ENCODE measurements at regions not wholly inside any gene's neighbourhood (a gene's known extent, or its start where the extent isn't known, plus 50 kb on each side); places are given as distances from the start of the nearest gene placed in this dataset.

DNA sequence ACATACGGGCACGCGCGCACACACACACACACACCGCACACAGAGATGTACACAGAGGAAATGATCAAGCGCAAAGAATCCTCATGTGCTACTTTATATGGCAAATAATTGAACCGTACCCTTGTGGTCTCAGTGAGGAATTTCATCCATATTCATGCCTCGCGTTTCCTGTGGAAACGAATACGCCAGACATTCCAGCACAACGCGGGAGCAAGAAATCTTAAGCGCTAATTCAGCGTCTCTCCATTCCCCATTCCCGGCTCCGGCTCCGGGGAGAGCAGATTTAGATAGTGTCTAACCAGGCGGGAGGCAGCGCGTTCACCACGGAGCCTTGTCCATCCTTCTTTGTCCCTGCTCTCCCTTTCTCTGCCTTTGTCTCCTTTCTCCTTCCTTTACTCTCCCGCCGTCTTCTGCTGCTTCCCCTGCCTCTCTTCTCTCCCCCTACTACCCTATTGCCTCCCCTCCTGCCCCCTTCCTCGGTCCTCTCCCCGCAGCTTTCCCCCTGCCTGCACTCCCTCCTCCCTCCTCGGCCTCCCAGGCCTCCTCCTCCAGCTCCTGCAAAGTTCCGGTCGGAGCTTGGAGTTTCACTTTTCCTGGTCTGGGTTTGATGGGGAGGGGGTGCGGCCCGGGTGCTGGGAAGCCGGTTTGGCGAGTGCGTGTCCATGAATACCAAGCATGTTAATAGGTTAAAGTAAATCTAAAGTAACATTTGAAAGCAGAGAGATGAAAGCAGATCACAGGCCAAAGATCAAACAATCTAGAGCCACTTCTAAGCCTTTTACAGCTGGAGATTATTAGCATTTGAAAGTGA is 579.3 kb downstream of the BUD13 start:
- Histone ChIP-seq H3K9ac (ENCODE audit: low read length) (no peak overlapping the region), H3K4me3 (ENCODE audit: low read length) (no peak overlapping the region), H3K79me2 (ENCODE audit: low read length) (no peaks in the 10 kb centered on the region), H4K20me1 (ENCODE audit: insufficient read depth, low read length) (no peaks in the 10 kb centered on the region), H3K9me3 (ENCODE audit: insufficient read depth, low read length) (no peaks in the 10 kb centered on the region), H3K27me3 (ENCODE audit: low read depth, low read length) (peaks cover 7% of the 10 kb centered on the region; the same call in 1 of the 2 replicates), H3K36me3 (replicated peaks; ENCODE audit: low read depth, low read length) (no peaks in the 10 kb centered on the region), H2AFZ (ENCODE audit: low read depth, low read length) (no peak overlapping the region), H3K27ac (ENCODE audit: low read length) (no peak overlapping the region), H3K4me2 (ENCODE audit: low read length) (no peak overlapping the region), H3K4me1 (ENCODE audit: low read length) (no peaks in the 10 kb centered on the region)
- TF ChIP-seq, protein P1, sequence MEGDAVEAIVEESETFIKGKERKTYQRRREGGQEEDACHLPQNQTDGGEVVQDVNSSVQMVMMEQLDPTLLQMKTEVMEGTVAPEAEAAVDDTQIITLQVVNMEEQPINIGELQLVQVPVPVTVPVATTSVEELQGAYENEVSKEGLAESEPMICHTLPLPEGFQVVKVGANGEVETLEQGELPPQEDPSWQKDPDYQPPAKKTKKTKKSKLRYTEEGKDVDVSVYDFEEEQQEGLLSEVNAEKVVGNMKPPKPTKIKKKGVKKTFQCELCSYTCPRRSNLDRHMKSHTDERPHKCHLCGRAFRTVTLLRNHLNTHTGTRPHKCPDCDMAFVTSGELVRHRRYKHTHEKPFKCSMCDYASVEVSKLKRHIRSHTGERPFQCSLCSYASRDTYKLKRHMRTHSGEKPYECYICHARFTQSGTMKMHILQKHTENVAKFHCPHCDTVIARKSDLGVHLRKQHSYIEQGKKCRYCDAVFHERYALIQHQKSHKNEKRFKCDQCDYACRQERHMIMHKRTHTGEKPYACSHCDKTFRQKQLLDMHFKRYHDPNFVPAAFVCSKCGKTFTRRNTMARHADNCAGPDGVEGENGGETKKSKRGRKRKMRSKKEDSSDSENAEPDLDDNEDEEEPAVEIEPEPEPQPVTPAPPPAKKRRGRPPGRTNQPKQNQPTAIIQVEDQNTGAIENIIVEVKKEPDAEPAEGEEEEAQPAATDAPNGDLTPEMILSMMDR (IDR thresholded peaks at IDR 0.05; ENCODE audit: low read depth, low read length) = no peak
- TF ChIP-seq EZH2phosphoT487 (IDR thresholded peaks at IDR 0.05; ENCODE audit: low read depth) = no peak

DNA sequence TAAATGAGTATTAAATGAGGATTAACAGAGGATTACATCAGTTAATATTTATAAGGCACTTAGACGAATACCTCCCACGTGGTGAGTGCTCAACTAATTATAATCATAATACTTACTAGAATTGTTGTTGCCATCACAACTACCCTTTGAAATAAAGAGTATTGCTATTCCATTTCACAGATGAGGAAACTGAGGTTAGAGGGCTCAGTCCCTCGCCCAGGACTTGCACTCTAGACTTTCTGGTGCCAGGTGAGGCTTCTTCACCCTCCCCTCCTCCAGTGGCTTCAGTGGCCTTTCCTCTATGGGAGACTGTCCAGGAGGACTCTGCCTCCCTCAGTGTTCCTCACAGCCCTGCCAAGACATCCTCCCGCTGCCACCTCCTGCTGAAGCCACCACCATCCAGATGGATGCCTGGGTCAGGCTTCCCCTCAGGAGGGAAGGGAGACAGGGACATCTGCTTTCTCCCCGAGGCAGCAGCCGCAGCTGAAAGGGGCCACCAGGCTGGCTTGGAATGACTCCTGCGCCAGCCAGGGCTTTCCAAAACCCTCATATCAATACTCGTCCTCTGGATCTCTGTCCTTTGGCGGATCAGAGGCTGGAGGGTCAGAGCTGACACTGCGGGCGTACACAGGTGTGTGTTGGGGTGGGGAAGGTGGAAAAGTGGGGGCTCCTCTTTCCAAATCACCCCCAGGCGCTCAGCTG is 580.1 kb downstream of the BUD13 start:
- no peak overlapping the region for H3K4me2 ChIP-seq (ENCODE audit: low read length)
- no peak overlapping the region for H3K27ac ChIP-seq (ENCODE audit: low read length)
- no peaks in the 10 kb centered on the region for H3K36me3 ChIP-seq (replicated peaks; ENCODE audit: low read depth, low read length)
- no peak overlapping the region for H2AFZ ChIP-seq (ENCODE audit: low read depth, low read length)
- no peak overlapping the region for H3K4me3 ChIP-seq (ENCODE audit: low read length)
- TF ChIP-seq EZH2phosphoT487 (IDR thresholded peaks at IDR 0.05; ENCODE audit: low read depth) = no peak
- TF ChIP-seq, protein P1 (IDR thresholded peaks at IDR 0.05; ENCODE audit: low read depth, low read length) = no peak
- H3K27me3 ChIP-seq (ENCODE audit: low read depth, low read length) = peaks cover 14% of the 10 kb centered on the region; the same call in 1 of the 2 replicates
- H3K79me2 ChIP-seq (ENCODE audit: low read length) = no peaks in the 10 kb centered on the region
- H3K9me3 ChIP-seq (ENCODE audit: insufficient read depth, low read length) = no peaks in the 10 kb centered on the region
- no peaks in the 10 kb centered on the region for H4K20me1 ChIP-seq (ENCODE audit: insufficient read depth, low read length)
- H3K9ac ChIP-seq (ENCODE audit: low read length) = no peak overlapping the region
- no peaks in the 10 kb centered on the region for H3K4me1 ChIP-seq (ENCODE audit: low read length)

DNA sequence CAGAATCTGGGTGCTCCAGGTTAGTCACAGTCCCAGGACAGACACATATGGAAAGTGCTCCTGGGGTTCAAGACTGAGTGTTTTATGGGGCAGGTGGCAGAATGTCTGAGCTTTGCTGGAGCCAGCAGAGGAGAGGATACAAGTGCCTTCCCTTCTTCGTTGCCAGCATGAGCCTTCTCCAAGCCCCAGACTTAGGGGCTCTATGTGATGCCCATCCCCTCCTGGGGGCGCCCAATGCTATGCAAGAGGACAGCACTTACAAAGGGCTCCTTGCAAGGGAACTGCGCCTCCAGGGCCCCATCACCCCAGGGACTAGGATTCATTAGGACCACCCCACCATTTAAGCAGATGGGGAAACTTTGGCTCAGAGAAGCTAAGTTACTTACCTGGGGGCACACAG is 581.9 kb downstream of the BUD13 start:
- no peaks in the 10 kb centered on the region for H3K36me3 ChIP-seq (replicated peaks; ENCODE audit: low read depth, low read length)
- H3K79me2 ChIP-seq (ENCODE audit: low read length) = no peaks in the 10 kb centered on the region
- H4K20me1 ChIP-seq (ENCODE audit: insufficient read depth, low read length) = no peaks in the 10 kb centered on the region
- no peak overlapping the region for H3K4me2 ChIP-seq (ENCODE audit: low read length)
- TF ChIP-seq, protein P1 (IDR thresholded peaks at IDR 0.05; ENCODE audit: low read depth, low read length) = no peak
- no peak for TF ChIP-seq EZH2phosphoT487 (IDR thresholded peaks at IDR 0.05; ENCODE audit: low read depth)
- H3K4me1 ChIP-seq (ENCODE audit: low read length) = no peaks in the 10 kb centered on the region
- H3K27me3 ChIP-seq (ENCODE audit: low read depth, low read length) = peaks cover 14% of the 10 kb centered on the region; the same call in 1 of the 2 replicates
- H3K4me3 ChIP-seq (ENCODE audit: low read length) = no peak overlapping the region
- no peaks in the 10 kb centered on the region for H3K9me3 ChIP-seq (ENCODE audit: insufficient read depth, low read length)
- no peak overlapping the region for H2AFZ ChIP-seq (ENCODE audit: low read depth, low read length)
- H3K27ac ChIP-seq (ENCODE audit: low read length) = no peak overlapping the region
- no peak overlapping the region for H3K9ac ChIP-seq (ENCODE audit: low read length)

All from OCI-LY3 (cell line).